GM12878 (cell line): ENCODE measurements at regions not wholly inside any gene's neighbourhood (a gene's known extent, or its start where the extent isn't known, plus 50 kb on each side); places are given as distances from the start of the nearest gene placed in this dataset.

Experiments used
- ATAC-seq: fragments of 200-7000 bp; cut with Tn5 transposase; 3 replicates; pipeline ENCODE4 v1.9.1; 2020; ENCODE audit warnings: mild to moderate bottlenecking, moderate library complexity
- BruUV-seq: library from RNA; stranded (reverse); fragments of 400-500 nt; replicated peaks from 2 replicates; lab custom pipeline; 2021; lab: Mats Ljungman, UMichigan
- CTCF ChIA-PET: fragments of 300-600 bp; sonication (Branson Sonifier 250); formaldehyde crosslinking; extraction: SDS; loops from one replicate; lab custom pipeline; 2021; ENCODE audit warnings: inconsistent platforms; lab: Yijun Ruan, JAX
- POLR2A ChIA-PET: fragments of 350-600 bp; formaldehyde crosslinking; extraction: SDS; loops from one replicate; lab custom pipeline; 2021; ENCODE audit warnings: inconsistent platforms; lab: Charles Lee
- RAD21 ChIA-PET: fragments of 300-600 bp; sonication (Branson Sonifier 250); formaldehyde crosslinking; loops from one replicate; lab custom pipeline; 2023; ENCODE audit warnings: antibody characterized with exemption; ENCODE audit not compliant: unreplicated experiment; lab: Charles Lee
- SMC1A ChIA-PET: fragments of 300-600 bp; sonication (Branson Sonifier 250); formaldehyde crosslinking; loops from one replicate; lab custom pipeline; 2023; ENCODE audit not compliant: unreplicated experiment, uncharacterized antibody; lab: Charles Lee
- DNase-seq: peaks from one replicate; pipeline ENCODE4 v3.0.0-alpha.2; 2011; ENCODE audit warnings: low read depth, low spot score
- FAIRE-seq: peaks from 3 replicates; lab custom pipeline; 2011; peaks lifted over from hg19 to GRCh38; lab: Jason Lieb, UNC
- H2AFZ ChIP-seq: 2 replicates; pipeline ENCODE4 v1.6.0; 2011; ENCODE audit warnings: low read depth, low read length, control low read depth; ENCODE audit not compliant: control insufficient read depth
- H3K27ac ChIP-seq: 2 replicates; pipeline ENCODE4 v1.5.1; 2011; ENCODE audit warnings: control low read depth; ENCODE audit not compliant: control insufficient read depth, insufficient read depth
- H3K27me3 ChIP-seq, 2 experiments: replicated peaks in 1 of 2; 2 replicates each; pipeline versions ENCODE4 v1.6.0 to v1.6.1; 2011; ENCODE audit warnings: low read length in 1 of 2; ENCODE audit not compliant: control insufficient read depth in 2 of 2, insufficient read depth in 2 of 2
- H3K36me3 ChIP-seq, 2 experiments: 2 replicates each; pipeline ENCODE4 v1.5.1; 2011; ENCODE audit warnings: low read length in 1 of 2; ENCODE audit not compliant: control insufficient read depth in 2 of 2, insufficient read depth in 2 of 2
- H3K4me1 ChIP-seq: 2 replicates; pipeline ENCODE4 v1.6.1; 2011; ENCODE audit warnings: mild to moderate bottlenecking, low read length, moderate library complexity, mixed read lengths; ENCODE audit not compliant: control insufficient read depth, insufficient read depth
- H3K4me2 ChIP-seq: 2 replicates; pipeline ENCODE4 v1.6.0; 2011; ENCODE audit warnings: control low read depth; ENCODE audit not compliant: control insufficient read depth, insufficient read depth
- H3K4me3 ChIP-seq: fragments of 200-600 bp; sonication (generic); 2 replicates; pipeline ENCODE4 v1.5.1; 2016
- H3K79me2 ChIP-seq: 2 replicates; pipeline ENCODE4 v1.6.0; 2011; ENCODE audit warnings: low read length; ENCODE audit not compliant: control insufficient read depth, insufficient read depth
- H3K9ac ChIP-seq: 2 replicates; pipeline ENCODE4 v1.8.0; 2011; ENCODE audit warnings: low read length, control low read depth, mixed read lengths; ENCODE audit not compliant: control insufficient read depth, insufficient read depth
- H3K9me3 ChIP-seq: replicated peaks from 3 replicates; pipeline ENCODE4 v1.5.1; 2011; ENCODE audit warnings: mild to moderate bottlenecking, low read length; ENCODE audit not compliant: control insufficient read depth, insufficient read depth
- H4K20me1 ChIP-seq: 2 replicates; pipeline ENCODE4 v1.6.0; 2011; ENCODE audit not compliant: control insufficient read depth, insufficient read depth
- E4F1 ChIP-seq: fragments of 450-650 bp; IDR thresholded peaks from 2 replicates; pipeline ENCODE4 v1.6.1; 2018; ENCODE audit warnings: borderline replicate concordance, mild to moderate bottlenecking; ENCODE audit not compliant: partially characterized antibody
- EZH2 ChIP-seq: IDR thresholded peaks from 2 replicates; pipeline ENCODE4 v1.6.1; 2012; ENCODE audit warnings: low read depth, mild to moderate bottlenecking, control low read depth, inconsistent platforms, low read length, borderline replicate concordance; ENCODE audit not compliant: control insufficient read depth
- GATAD2B ChIP-seq: fragments of 450-650 bp; conservative IDR thresholded peaks from 2 replicates; pipeline ENCODE4 v1.6.1; 2017; ENCODE audit warnings: low read depth, mild to moderate bottlenecking, moderate library complexity
- NFXL1 ChIP-seq: fragments of 450-650 bp; IDR thresholded peaks from 2 replicates; pipeline ENCODE4 v1.6.1; 2017; ENCODE audit warnings: antibody characterized with exemption, mild to moderate bottlenecking, borderline replicate concordance
- SPI1 ChIP-seq: IDR thresholded peaks from 2 replicates; pipeline ENCODE4 v1.6.1; 2011; ENCODE audit warnings: low read depth, mild to moderate bottlenecking, low read length, moderate library complexity, borderline replicate concordance; ENCODE audit not compliant: insufficient read depth
- SREBF1 ChIP-seq: IDR thresholded peaks from 2 replicates; pipeline ENCODE4 v1.6.1; 2012; ENCODE audit warnings: mild to moderate bottlenecking, low read length
- WGBS: methylation state at CpG from one replicate; pipeline ENCODE4 v1.1.6; 2016; ENCODE audit warnings: low lambda C conversion rate; ENCODE audit not compliant: insufficient replicate concordance, insufficient coverage; ENCODE audit errors: missing lambda C conversion rate; 5-methylcytosine and 5-hydroxymethylcytosine counted together
- in situ Hi-C: fragments of 300-500 bp; cut with MboI; formaldehyde crosslinking; loops from 9 replicates; pipeline ENCODE4 v1.14.3; 2018; ENCODE audit warnings: mixed read lengths
- intact Hi-C: fragments of 100-400 bp; cut with micrococcal nuclease; formaldehyde crosslinking; loops from one replicate; pipeline ENCODE4 v1.14.2; 2022; ENCODE audit not compliant: unreplicated experiment

DNA sequence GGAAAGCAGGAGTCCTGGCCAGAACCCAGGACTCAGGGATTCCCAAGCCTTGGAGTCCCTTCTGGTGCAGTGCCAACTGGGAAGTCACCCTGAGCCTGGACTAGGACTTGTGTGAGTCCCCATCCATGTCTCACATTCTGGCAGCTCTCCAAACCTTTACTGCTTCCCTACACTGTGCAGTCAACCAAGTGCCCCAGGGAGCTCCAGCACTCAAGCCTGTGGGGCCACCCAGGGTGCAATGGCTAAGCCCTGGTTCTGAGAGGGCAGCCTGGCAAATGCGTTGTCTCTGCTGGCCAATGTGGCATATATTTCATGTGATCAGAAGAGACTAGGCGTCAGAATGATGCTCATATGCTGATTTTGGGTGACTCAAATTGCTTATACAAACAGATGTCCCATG, 223.4 kb downstream of the SP3 start (continued):
- TF ChIP-seq E4F1 (no peak), EZH2 (no peak)

- POLR2A ChIA-PET: no interaction called here
- intact Hi-C loops: no loop called here
- no peak for ATAC-seq
- TF ChIP-seq SREBF1 (no peak), GATAD2B (no peak), SPI1 (no peak), NFXL1 (no peak)
- TF ChIP-seq, all 136 proteins: peak for 0
- Histone ChIP-seq H3K9ac (no peak overlapping the region), H4K20me1 (no peaks in the 10 kb centered on the region), H3K79me2 (no peaks in the 10 kb centered on the region), H3K36me3 (no peaks in the 10 kb centered on the region), H2AFZ (no peak overlapping the region), H3K9me3 (no peaks in the 10 kb centered on the region), H3K4me3 (no peak overlapping the region), H3K4me2 (no peak overlapping the region), H3K27me3 (no peaks in the 10 kb centered on the region; a peak in 1 of 4 replicates), H3K4me1 (no peaks in the 10 kb centered on the region), H3K27ac (no peak overlapping the region)
- ChIA-PET CTCF (no interaction called here), RAD21 (no interaction called here), SMC1A (no interaction called here)
- no peak for DNase-seq
- in situ Hi-C loops: no loop called here
- WGBS: 80% methylated on average over 6 of the region's 6 CpGs
- no peak for FAIRE-seq
- BruUV-seq: no TSS peak
These were observed 218.1 kb downstream of the SP3 start for GRCh38 chr2:173747035-173747434.
